CD4-positive, CD25-positive, alpha-beta regulatory T cell (primary cell): ENCODE measurements at regions not wholly inside any gene's neighbourhood (a gene's known extent, or its start where the extent isn't known, plus 50 kb on each side); places are given as distances from the start of the nearest gene placed in this dataset.

ENCODE experiments used
- ATAC-seq, 2 donors: fragments of 150-1000 bp; cut with Tn5 transposase; one replicate each; pipeline ENCODE4 v1.10.0; 2021; ENCODE audit warnings: low read depth in 2 of 2, moderate number of reproducible peaks in 2 of 2, moderate library complexity in 1 of 2
- DNase-seq, 3 donors: peaks; one replicate each; pipeline versions ENCODE4 v3.0.0 to v3.0.0-alpha.2; 2012 to 2022; ENCODE audit warnings: mixed read lengths in 1 of 3
- H3K27ac ChIP-seq: one replicate; pipeline ENCODE4 v1.7.0; 2013; ENCODE audit warnings: mild to moderate bottlenecking, low read length; ENCODE audit not compliant: insufficient read depth, poor library complexity, severe bottlenecking
- H3K27me3 ChIP-seq: one replicate; pipeline ENCODE4 v1.7.0; 2013; ENCODE audit warnings: low read length; ENCODE audit not compliant: control insufficient read depth, insufficient read depth
- H3K36me3 ChIP-seq: one replicate; pipeline ENCODE4 v1.7.0; 2013; ENCODE audit warnings: mild to moderate bottlenecking, low read length, moderate library complexity; ENCODE audit not compliant: control insufficient read depth, insufficient read depth
- H3K4me1 ChIP-seq: 2 replicates; pipeline ENCODE4 v1.7.0; 2013; ENCODE audit warnings: mild to moderate bottlenecking, low read length; ENCODE audit not compliant: insufficient read depth, control insufficient read depth, poor library complexity, severe bottlenecking
- H3K4me3 ChIP-seq: one replicate; pipeline ENCODE4 v1.7.0; 2013; ENCODE audit warnings: low read depth, mild to moderate bottlenecking, low read length, moderate library complexity
- H3K9me3 ChIP-seq, 2 experiments: 1 replicate in 1 of 2; 2 replicates in 1 of 2; pipeline ENCODE4 v1.7.0; 2013; ENCODE audit warnings: low read length in 2 of 2, mild to moderate bottlenecking in 1 of 2, moderate library complexity in 1 of 2; ENCODE audit not compliant: control insufficient read depth in 2 of 2
- H3K27ac Mint-ChIP-seq, 3 donors: one replicate each; pipeline ENCODE4 v1.8.0; 2020 to 2022; ENCODE audit warnings: mild to moderate bottlenecking in 3 of 3, mixed read lengths in 3 of 3, moderate library complexity in 2 of 3
- H3K27me3 Mint-ChIP-seq: one replicate; pipeline ENCODE4 v1.8.0; 2022; ENCODE audit warnings: mild to moderate bottlenecking, mixed read lengths
- H3K36me3 Mint-ChIP-seq: one replicate; pipeline ENCODE4 v1.8.0; 2020; ENCODE audit warnings: mixed read lengths
- H3K4me1 Mint-ChIP-seq, 4 donors: one replicate each; pipeline ENCODE4 v1.8.0; 2020 to 2022; ENCODE audit warnings: mixed read lengths in 4 of 4, mild to moderate bottlenecking in 1 of 4
- H3K4me3 Mint-ChIP-seq, 4 donors: one replicate each; pipeline ENCODE4 v1.8.0; 2020 to 2022; ENCODE audit warnings: mild to moderate bottlenecking in 4 of 4, mixed read lengths in 4 of 4, moderate library complexity in 3 of 4
- H3K9me3 Mint-ChIP-seq, 7 donors: one replicate each; pipeline ENCODE4 v1.8.0; 2020 to 2022; ENCODE audit warnings: mixed read lengths in 7 of 7, mild to moderate bottlenecking in 3 of 7, moderate library complexity in 2 of 7

DNA sequence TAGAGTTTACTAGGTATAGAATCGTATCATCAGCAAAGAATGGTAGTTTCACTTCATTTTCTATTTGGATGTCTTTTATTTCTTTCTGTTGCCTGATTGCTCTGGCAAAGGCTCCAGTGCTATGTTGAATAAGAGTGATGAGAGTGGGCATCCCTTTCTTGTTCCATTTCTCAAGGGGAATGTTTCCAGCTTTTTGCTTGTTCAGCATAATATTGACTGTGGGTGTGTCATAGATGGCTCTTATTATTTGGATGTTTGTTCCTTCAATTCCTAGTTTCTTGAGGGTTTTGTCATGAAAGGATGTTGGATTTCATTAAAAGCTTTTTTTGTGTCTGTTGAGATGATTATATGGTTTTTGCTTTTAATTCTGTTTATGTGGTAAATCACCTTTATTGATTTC lies 1114.5 kb downstream of the RAPGEF2 start:
- H3K36me3 ChIP-seq: no peaks in the 10 kb centered on the region
- H3K36me3 Mint-ChIP-seq: no peaks in the 10 kb centered on the region
- H3K4me3 Mint-ChIP-seq: no peak overlapping the region
- no peak overlapping the region for H3K27ac ChIP-seq
- no peaks in the 10 kb centered on the region for H3K4me1 ChIP-seq
- ATAC-seq (no peak), DNase-seq (no peak)
- peaks cover 0 to 42% (median 10%) of the 10 kb centered on the region in 7 donors for H3K9me3 Mint-ChIP-seq
- H3K27me3 ChIP-seq: no peaks in the 10 kb centered on the region
- H3K9me3 ChIP-seq: peaks cover 0 to 11% of the 10 kb centered on the region in 2 experiments
- no peaks in the 10 kb centered on the region for H3K27me3 Mint-ChIP-seq
- no peak overlapping the region for H3K27ac Mint-ChIP-seq
- no peak overlapping the region for H3K4me3 ChIP-seq
- H3K4me1 Mint-ChIP-seq: no peaks in the 10 kb centered on the region

DNA sequence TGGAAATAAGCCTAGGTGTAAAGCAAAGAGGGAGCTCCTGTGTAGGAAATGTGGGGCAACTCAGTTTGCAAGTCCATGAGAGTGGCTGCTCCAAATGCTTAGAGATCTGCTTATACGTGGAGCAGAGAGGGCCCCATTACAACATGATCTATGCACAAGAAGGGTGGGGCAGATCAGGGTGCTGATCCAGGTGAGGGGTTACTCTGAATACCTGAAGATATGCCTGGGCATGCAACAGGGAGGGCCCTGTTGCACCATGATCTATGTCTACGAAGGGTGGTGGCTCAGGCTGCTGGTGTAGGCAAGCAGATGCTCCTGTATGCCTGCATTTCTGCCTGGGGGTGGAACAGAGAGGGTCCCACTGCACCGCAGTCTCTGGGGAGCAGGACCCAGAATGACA lies 1121.2 kb downstream of the RAPGEF2 start:
- Mint-ChIP-seq H3K4me3 (no peak overlapping the region), H3K27ac (no peak overlapping the region), H3K9me3 (peaks cover 0 to 39% (median 9%) of the 10 kb centered on the region in 7 donors), H3K27me3 (no peaks in the 10 kb centered on the region), H3K36me3 (no peaks in the 10 kb centered on the region), H3K4me1 (no peaks in the 10 kb centered on the region)
- Histone ChIP-seq H3K36me3 (no peaks in the 10 kb centered on the region), H3K27ac (no peak overlapping the region), H3K27me3 (no peaks in the 10 kb centered on the region), H3K4me3 (no peak overlapping the region), H3K4me1 (no peaks in the 10 kb centered on the region), H3K9me3 (peaks cover 0 to 11% of the 10 kb centered on the region in 2 experiments)
- ATAC-seq (no peak), DNase-seq (no peak)

DNA sequence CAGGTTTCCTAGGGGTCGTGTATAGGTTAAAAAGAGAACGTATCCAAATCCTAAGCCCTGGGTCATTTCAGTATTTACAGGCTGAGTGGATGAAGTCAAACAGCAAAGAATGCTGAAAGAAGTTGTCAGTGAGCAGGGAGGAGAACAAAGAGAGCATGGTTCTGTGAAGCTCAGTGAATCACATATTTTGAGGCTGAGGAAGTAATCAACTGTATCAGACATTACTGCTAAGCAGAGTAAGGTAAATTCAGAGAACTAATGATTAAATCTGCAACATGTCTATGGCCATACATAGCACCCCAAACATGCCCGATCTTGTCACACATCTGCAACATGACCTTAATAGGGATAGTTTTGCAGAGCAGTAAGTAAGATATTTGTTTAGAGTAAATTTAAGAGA lies 1130.3 kb downstream of the RAPGEF2 start:
- H3K9me3 Mint-ChIP-seq: peaks cover 4 to 10% (median 6%) of the 10 kb centered on the region in 7 donors
- DNase-seq (no peak), ATAC-seq (no peak)
- Histone ChIP-seq H3K27me3 (no peaks in the 10 kb centered on the region), H3K4me3 (no peak overlapping the region), H3K9me3 (no peaks in the 10 kb centered on the region), H3K36me3 (no peaks in the 10 kb centered on the region), H3K4me1 (no peaks in the 10 kb centered on the region), H3K27ac (no peak overlapping the region)
- H3K4me3 Mint-ChIP-seq: no peak overlapping the region
- H3K4me1 Mint-ChIP-seq: no peaks in the 10 kb centered on the region
- no peak overlapping the region for H3K27ac Mint-ChIP-seq
- no peaks in the 10 kb centered on the region for H3K27me3 Mint-ChIP-seq
- no peaks in the 10 kb centered on the region for H3K36me3 Mint-ChIP-seq

DNA sequence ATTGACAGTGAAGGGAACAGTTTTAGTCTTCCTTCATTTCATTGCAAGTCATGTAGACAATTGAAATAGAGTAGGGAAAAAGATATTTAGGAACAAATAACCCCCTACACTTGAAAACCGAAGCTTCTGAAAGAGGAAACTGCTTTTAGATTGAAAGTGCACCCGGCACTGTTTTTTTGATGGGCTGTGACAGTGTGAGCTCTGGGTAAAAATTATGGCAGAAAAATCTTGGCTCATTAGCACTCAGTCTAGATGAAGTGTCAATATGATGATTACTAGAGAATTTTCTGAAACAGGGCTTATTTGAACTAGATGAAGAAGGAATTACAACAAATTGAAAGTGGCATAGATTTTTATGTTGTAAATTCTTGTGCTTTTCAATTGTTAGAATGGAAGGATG lies 1132.4 kb downstream of the RAPGEF2 start:
- Histone ChIP-seq H3K27ac (no peak overlapping the region), H3K4me3 (no peak overlapping the region), H3K36me3 (no peaks in the 10 kb centered on the region), H3K9me3 (no peaks in the 10 kb centered on the region), H3K4me1 (no peaks in the 10 kb centered on the region), H3K27me3 (no peaks in the 10 kb centered on the region)
- Mint-ChIP-seq H3K4me1 (no peaks in the 10 kb centered on the region), H3K4me3 (no peak overlapping the region), H3K36me3 (no peaks in the 10 kb centered on the region), H3K9me3 (peaks cover 4 to 18% (median 5%) of the 10 kb centered on the region in 7 donors), H3K27me3 (no peaks in the 10 kb centered on the region), H3K27ac (no peak overlapping the region)
- DNase-seq (no peak), ATAC-seq (no peak)

DNA sequence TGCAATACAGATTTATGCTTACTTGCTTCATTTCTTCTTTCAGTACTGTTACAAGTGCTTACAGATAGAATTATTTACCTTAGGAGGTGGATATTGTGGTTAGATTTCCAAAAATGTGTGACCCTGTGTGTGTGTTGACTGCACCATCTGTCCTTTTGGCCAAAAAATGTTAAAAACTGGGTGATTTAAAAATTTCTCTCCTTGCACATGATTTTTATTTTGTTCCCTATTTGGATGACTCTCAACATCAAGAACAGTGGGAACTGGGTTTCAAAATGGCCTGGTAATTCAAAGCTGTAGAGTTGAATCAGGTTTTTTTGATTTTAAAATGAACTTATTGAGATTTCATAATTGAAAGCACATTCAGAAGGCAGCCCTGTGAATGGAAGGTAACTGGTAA lies 1132.9 kb downstream of the RAPGEF2 start:
- H3K4me3 Mint-ChIP-seq: no peak overlapping the region
- no peaks in the 10 kb centered on the region for H3K27me3 ChIP-seq
- H3K27ac Mint-ChIP-seq: no peak overlapping the region

DNA sequence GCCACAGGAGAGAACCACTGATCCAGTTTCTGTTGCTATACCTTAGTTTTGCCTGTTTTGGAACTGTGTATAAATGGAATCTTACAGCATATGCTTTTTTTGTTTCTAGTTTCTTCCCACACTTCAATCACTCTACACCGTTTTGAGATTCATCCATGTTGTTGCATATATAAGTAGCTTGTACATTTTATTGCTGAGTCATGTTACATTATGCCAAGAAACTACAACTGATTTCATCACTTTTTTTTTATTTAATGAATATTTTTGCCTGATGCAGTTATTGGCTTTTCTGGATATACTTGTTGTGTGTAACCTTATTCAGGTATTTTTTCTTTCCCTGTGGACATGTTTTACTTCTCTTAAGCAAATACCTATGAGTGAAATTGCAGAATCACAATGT lies 1135.9 kb downstream of the RAPGEF2 start:
- no peaks in the 10 kb centered on the region for H3K27me3 ChIP-seq
- H3K4me3 ChIP-seq: no peak overlapping the region
- no peak for DNase-seq
- peaks cover 0 to 28% (median 4%) of the 10 kb centered on the region in 7 donors for H3K9me3 Mint-ChIP-seq
- H3K27ac Mint-ChIP-seq: no peak overlapping the region
- no peaks in the 10 kb centered on the region for H3K36me3 ChIP-seq
- H3K9me3 ChIP-seq: no peaks in the 10 kb centered on the region
- H3K4me3 Mint-ChIP-seq: no peak overlapping the region
- no peak overlapping the region for H3K27ac ChIP-seq
- no peaks in the 10 kb centered on the region for H3K4me1 Mint-ChIP-seq
- H3K27me3 Mint-ChIP-seq: no peaks in the 10 kb centered on the region
- H3K36me3 Mint-ChIP-seq: no peaks in the 10 kb centered on the region
- no peaks in the 10 kb centered on the region for H3K4me1 ChIP-seq
- ATAC-seq: no peak

More for the DNA sequence above, 1132.9 kb downstream of the RAPGEF2 start:
- Histone ChIP-seq H3K4me3 (no peak overlapping the region), H3K9me3 (no peaks in the 10 kb centered on the region), H3K27ac (no peak overlapping the region), H3K36me3 (no peaks in the 10 kb centered on the region), H3K4me1 (no peaks in the 10 kb centered on the region)
- no peaks in the 10 kb centered on the region for H3K4me1 Mint-ChIP-seq
- no peaks in the 10 kb centered on the region for H3K36me3 Mint-ChIP-seq
- ATAC-seq (no peak), DNase-seq (no peak)
- peaks cover 2 to 16% (median 5%) of the 10 kb centered on the region in 7 donors for H3K9me3 Mint-ChIP-seq
- H3K27me3 Mint-ChIP-seq: no peaks in the 10 kb centered on the region

DNA sequence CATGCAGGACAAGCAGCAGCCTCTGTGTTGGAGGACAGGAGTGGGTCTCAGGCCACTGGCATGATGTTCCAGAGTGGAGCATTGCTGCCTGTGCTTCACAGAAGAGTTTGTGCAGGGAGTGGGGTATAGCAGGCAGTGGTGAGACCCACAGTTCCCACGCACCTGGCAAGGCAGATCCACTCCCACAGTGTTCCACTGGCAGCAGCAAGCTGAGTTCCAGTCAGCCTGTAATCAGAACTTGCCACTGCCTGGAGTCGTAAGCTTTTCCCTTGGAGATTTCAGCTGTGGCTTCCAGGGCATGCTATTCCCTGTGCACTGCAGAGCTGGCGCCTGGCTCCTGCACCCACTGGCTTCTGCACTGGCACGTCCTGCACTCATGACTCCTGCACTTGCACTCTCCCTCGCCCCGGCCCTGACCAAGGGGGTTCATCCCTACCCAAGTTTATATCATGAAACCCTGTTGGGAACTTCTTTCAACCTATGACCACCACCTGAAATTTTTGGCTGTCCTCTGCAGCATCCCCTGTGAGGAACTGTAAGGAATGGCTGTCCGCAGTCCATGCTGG lies 1144.3 kb downstream of the RAPGEF2 start:
- H3K36me3 Mint-ChIP-seq: no peaks in the 10 kb centered on the region
- no peak overlapping the region for H3K4me3 Mint-ChIP-seq
- H3K27me3 Mint-ChIP-seq: no peaks in the 10 kb centered on the region
- DNase-seq: no peak
- peaks cover 2 to 17% (median 6%) of the 10 kb centered on the region in 7 donors for H3K9me3 Mint-ChIP-seq
- H3K4me1 Mint-ChIP-seq: no peaks in the 10 kb centered on the region
- no peak for ATAC-seq
- H3K9me3 ChIP-seq: no peaks in the 10 kb centered on the region
- H3K4me1 ChIP-seq: no peaks in the 10 kb centered on the region
- H3K36me3 ChIP-seq: no peaks in the 10 kb centered on the region
- no peak overlapping the region for H3K27ac ChIP-seq
- no peak overlapping the region for H3K27ac Mint-ChIP-seq
- H3K27me3 ChIP-seq: no peaks in the 10 kb centered on the region
- H3K4me3 ChIP-seq: no peak overlapping the region

DNA sequence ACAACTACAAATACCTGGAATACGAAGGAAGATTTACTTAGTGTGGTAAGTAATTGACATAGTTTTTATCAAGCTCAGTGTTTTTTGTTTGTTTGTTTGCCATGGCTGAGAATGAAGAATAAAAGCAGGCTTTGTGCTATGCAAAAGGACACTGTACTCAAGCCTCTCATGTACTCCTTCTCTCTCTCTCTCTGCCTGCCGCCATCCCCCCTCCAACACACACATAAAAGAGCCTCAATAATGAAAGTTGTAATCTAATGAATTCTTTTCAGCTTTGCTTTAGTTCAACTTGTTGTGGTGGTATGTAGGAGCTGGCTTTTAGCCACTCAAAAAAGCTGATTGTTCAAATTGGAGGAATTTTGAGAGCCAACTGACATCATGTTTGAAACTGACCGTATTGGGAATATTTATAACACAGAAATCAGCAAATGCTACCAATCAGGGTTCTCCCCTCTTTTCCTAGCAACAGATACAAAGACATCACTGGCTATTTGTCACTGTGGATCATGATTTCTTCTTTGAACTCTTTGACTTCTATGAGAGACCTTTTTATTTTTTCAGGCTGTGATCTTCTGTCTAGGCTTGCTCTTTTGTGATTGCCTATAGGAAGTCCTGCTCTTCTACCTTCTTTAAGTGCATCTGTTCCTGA lies 1148.8 kb downstream of the RAPGEF2 start:
- Histone ChIP-seq H3K9me3 (no peaks in the 10 kb centered on the region), H3K4me1 (no peaks in the 10 kb centered on the region), H3K4me3 (no peak overlapping the region), H3K36me3 (no peaks in the 10 kb centered on the region), H3K27ac (no peak overlapping the region), H3K27me3 (no peaks in the 10 kb centered on the region)
- Mint-ChIP-seq H3K4me1 (no peaks in the 10 kb centered on the region), H3K4me3 (no peak overlapping the region), H3K27me3 (no peaks in the 10 kb centered on the region), H3K27ac (no peak overlapping the region), H3K36me3 (no peaks in the 10 kb centered on the region), H3K9me3 (peaks cover 0 to 12% (median 3%) of the 10 kb centered on the region in 7 donors)
- DNase-seq: no peak
- ATAC-seq: no peak
